Stomach (tissue), 4 donors: ENCODE measurements at regions not wholly inside any gene's neighbourhood (a gene's known extent, or its start where the extent isn't known, plus 50 kb on each side); places are given as distances from the start of the nearest gene placed in this dataset.

Source experiments
- POLR2A ChIP-seq, 4 donors: fragments of 450-650 bp; IDR thresholded peaks; one replicate each; pipeline ENCODE4 v1.6.1; 2016; ENCODE audit warnings: antibody characterized with exemption in 4 of 4, control low read depth in 2 of 4, mild to moderate bottlenecking in 1 of 4, moderate library complexity in 1 of 4
- POLR2AphosphoS5 ChIP-seq, 3 donors: sonication (generic); formaldehyde crosslinking; IDR thresholded peaks; one replicate each; pipeline ENCODE4 v1.6.1; 2016; ENCODE audit warnings: antibody characterized with exemption in 3 of 3

DNA sequence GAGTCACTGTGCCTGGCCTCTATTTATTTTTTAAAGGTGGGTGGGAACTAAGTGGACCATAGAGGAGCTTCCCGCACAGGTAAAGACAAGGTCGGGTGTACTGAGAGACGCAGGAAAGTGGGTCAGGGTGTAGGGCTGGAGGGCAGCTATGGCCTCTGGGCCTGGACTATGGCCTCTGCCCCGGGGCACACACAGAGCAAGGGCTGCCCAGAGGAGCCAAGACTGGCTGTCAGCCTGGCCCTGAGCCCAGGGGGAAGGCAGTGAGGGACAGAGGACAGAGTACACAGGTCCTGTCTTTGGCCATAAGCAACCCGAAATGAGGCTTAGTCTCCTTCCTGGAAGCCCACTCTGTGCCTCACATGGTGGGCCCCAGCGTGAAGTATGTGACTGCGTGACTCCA, 102.1 kb upstream of the PRB2 start:
- no peak for TF ChIP-seq POLR2A (IDR thresholded peaks at IDR 0.05)
- no peak for TF ChIP-seq POLR2AphosphoS5 (IDR thresholded peaks at IDR 0.05)
